BJ (cell line): ENCODE measurements at regions not wholly inside any gene's neighbourhood (a gene's known extent, or its start where the extent isn't known, plus 50 kb on each side); places are given as distances from the start of the nearest gene placed in this dataset.

Experiments used
- CTCF ChIA-PET: fragments of 350-600 bp; formaldehyde crosslinking; extraction: SDS; loops from one replicate; lab custom pipeline; 2021; ENCODE audit warnings: antibody characterized with exemption, inconsistent platforms; lab: Yijun Ruan, JAX
- POLR2A ChIA-PET: fragments of 300-600 bp; sonication (Branson Sonifier 250); formaldehyde crosslinking; extraction: SDS; loops from one replicate; lab custom pipeline; 2021; ENCODE audit warnings: antibody characterized with exemption; lab: Charles Lee
- DNase-seq: peaks from one replicate; pipeline ENCODE4 v3.0.0-alpha.2; 2011; ENCODE audit warnings: low read depth
- H3K27me3 ChIP-seq: 2 replicates; pipeline ENCODE4 v1.6.0; 2011; ENCODE audit warnings: low read length; ENCODE audit not compliant: control insufficient read depth, insufficient read depth
- H3K36me3 ChIP-seq: 2 replicates; pipeline ENCODE4 v1.5.1; 2011; ENCODE audit warnings: low read length; ENCODE audit not compliant: control insufficient read depth, insufficient read depth
- H3K4me3 ChIP-seq: 2 replicates; pipeline ENCODE4 v1.5.1; 2011; ENCODE audit warnings: low read depth, mild to moderate bottlenecking, control low read depth, low read length
- TF ChIP-seq, protein P1 (sequence below): IDR thresholded peaks from 2 replicates; pipeline ENCODE4 v1.5.1; 2011; ENCODE audit warnings: low read depth, mild to moderate bottlenecking, control low read depth, inconsistent platforms, low read length, moderate library complexity; ENCODE audit not compliant: insufficient read depth

DNA sequence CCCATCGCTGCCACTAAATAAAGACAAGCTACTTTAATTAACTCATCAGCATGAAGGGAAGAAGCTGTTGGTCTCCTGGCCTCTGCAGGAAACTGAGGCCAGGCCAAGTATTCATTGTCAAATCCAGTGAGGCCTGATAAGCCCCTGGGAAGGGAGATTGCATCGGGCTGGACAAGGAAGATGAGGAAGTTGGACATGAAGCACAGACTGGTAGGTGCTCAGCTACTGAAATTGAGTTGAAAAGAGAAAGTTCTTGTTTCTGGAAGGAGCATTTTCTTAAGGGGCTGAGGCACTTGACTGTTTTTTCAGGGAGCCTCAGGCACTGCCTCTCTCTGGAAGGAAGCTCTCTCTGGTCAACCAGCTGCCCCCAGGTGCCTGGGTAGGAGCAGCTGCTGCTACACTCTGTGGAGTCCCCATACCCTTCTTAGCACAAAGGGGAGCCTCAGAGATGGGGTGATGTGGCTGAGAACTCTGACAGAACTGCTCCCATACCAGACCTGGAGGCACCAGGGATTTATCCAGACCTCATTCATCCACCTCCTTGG, 90.3 kb upstream of the IKZF1 start:
- no peak overlapping the region for H3K4me3 ChIP-seq
- ChIA-PET POLR2A (no interaction called here), CTCF (interaction anchor here (1.4 kb wide), 1 partner anchor 9 kb away, joined by 4 read pairs; no protein-coding TSS in a partner anchor)
- no peaks in the 10 kb centered on the region for H3K36me3 ChIP-seq
- H3K27me3 ChIP-seq, result no peaks in the 10 kb centered on the region
- no peak for DNase-seq
- TF ChIP-seq, protein P1, sequence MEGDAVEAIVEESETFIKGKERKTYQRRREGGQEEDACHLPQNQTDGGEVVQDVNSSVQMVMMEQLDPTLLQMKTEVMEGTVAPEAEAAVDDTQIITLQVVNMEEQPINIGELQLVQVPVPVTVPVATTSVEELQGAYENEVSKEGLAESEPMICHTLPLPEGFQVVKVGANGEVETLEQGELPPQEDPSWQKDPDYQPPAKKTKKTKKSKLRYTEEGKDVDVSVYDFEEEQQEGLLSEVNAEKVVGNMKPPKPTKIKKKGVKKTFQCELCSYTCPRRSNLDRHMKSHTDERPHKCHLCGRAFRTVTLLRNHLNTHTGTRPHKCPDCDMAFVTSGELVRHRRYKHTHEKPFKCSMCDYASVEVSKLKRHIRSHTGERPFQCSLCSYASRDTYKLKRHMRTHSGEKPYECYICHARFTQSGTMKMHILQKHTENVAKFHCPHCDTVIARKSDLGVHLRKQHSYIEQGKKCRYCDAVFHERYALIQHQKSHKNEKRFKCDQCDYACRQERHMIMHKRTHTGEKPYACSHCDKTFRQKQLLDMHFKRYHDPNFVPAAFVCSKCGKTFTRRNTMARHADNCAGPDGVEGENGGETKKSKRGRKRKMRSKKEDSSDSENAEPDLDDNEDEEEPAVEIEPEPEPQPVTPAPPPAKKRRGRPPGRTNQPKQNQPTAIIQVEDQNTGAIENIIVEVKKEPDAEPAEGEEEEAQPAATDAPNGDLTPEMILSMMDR, result no peak

DNA sequence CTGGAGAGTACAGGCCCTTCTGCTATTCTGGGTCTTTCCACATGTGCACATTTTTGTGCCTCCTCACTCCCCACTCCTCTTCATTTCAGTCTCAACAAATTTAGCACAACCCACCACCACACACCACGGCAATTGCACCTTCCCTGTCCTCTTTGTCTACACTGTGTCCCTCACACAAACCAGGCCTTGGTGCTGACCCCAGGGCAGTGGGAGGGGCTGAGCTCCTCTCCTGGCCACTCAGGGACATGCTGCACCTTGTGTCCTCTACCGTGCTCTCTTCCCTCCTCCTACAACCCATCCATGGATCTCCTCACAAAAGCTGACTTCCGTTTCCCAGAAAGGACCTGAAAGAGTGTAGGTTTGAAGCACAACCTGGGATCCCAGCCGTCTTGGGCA, 90.9 kb upstream of the IKZF1 start:
- no peaks in the 10 kb centered on the region for H3K27me3 ChIP-seq
- ChIA-PET CTCF (interaction anchor here (1.4 kb wide), 1 partner anchor 9 kb away, joined by 4 read pairs; no protein-coding TSS in a partner anchor), POLR2A (no interaction called here)
- H3K36me3 ChIP-seq, result no peaks in the 10 kb centered on the region
- TF ChIP-seq, protein P1, result no peak
- H3K4me3 ChIP-seq, result no peak overlapping the region
- no peak for DNase-seq

DNA sequence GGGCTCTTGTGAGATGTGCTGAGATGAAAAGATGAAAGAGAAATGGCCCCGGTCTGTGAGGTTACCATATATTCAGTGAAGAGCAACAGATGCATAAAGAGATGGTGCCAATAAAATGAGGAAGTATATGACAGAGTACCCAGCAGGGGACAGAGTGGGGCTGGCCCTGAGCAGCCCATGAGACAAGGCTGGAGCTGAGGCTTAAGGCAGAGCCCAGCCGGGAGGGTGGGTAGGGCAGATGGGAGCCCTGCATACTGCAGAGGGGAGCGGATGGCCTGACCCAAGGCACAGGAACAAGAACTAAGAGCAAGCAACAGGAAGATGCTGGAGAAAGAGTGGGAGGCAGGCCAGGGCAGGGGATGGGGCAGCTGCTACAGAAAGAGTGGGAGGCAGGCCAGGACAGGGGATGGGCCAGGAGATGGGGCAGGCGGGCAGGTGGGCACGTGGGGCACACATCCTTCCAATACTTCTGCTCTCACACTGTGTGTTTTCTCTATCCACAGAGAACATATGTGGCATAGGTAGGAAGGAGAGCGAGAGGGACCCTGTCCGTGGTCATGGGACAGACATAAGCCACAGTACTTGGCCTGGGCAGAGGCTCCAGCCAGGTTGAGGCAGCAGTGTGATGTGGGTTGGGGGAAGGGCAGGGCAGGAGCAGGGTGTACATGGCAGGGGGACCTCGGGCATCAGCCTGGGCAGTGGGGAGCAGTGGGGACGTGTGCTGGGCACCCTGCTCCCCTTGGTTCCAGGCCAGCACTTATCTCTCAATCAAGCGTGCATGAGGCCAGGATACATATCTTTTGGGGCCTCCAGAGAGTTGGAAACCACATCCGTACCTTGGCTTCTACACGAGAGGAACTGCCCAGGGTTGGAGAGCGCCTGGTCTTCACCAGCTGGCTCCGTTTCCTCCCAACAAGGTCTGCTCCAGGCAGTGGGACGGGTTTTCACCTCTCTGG, 91.6 kb upstream of the IKZF1 start:
- H3K27me3 ChIP-seq, result no peaks in the 10 kb centered on the region
- CTCF ChIA-PET, result no interaction called here
- no peak for DNase-seq
- TF ChIP-seq, protein P1, result no peak
- no peaks in the 10 kb centered on the region for H3K36me3 ChIP-seq
- POLR2A ChIA-PET, result no interaction called here
- no peak overlapping the region for H3K4me3 ChIP-seq

DNA sequence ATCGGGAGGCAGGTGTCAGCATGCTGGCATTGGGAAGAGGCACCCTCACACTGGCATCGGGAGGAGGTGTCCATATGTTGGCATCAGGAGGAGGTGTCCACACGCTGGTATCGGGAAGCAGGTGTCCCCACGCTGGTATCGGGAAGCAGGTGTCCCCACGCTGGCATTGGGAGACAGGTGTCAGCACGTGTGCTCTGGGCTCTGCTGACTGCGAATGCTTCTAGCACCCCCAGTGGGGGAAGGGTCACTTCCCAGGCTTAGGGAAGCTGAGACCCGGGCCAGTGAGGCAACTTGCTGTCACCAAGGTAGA, 92.5 kb upstream of the IKZF1 start:
- ChIA-PET CTCF (no interaction called here), POLR2A (no interaction called here)
- no peak overlapping the region for H3K4me3 ChIP-seq
- H3K27me3 ChIP-seq, result no peaks in the 10 kb centered on the region
- no peak for DNase-seq
- no peaks in the 10 kb centered on the region for H3K36me3 ChIP-seq
- TF ChIP-seq, protein P1, result no peak

DNA sequence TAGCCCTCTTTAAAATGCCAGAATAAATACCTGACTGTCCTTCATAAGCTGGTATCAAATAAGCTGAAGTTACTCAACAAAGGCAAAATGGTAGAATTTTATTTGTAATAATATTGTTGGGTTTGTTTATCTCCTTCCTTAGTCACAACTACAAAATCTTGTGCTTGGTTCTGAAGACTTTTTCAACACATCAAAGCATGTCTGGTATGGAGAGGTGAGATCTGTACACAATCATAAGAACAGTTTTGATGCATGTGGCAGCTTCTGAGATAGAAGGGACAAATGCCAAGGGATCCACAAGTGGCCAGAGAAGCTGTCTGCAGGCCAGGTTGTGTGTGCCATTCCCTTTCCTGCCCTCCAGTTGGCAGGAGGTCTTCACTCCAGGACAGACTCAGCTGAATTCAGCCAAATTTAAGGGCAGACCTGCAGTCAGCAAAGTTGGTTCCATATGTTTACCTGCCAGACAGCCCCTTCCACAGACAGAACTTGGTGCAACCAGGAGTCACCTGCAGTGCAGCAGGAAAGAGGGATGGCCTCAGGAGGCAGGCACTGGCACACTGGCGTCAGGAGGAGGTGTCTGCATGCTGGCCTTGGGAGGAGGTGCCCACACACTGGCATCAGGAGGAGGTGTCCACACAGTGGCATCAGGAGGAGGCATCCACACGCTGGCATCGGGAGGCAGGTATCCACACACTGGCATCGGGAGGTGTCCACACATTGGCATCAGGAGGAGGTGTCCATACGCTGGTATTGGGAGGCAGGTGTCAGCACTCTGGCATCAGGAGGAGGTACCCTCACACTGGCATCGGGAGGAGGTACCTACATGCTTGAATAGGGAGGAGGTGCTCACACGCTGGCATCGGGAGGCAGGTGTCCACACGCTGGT, 93.1 kb upstream of the IKZF1 start:
- CTCF ChIA-PET, result no interaction called here
- TF ChIP-seq, protein P1, result no peak
- POLR2A ChIA-PET, result no interaction called here

More for the DNA sequence above, 93.1 kb upstream of the IKZF1 start:
- H3K4me3 ChIP-seq, result no peak overlapping the region
- no peak for DNase-seq
- H3K27me3 ChIP-seq, result no peaks in the 10 kb centered on the region
- H3K36me3 ChIP-seq, result no peaks in the 10 kb centered on the region
